ENCODE measurements at regions not wholly inside any gene's neighbourhood (a gene's known extent, or its start where the extent isn't known, plus 50 kb on each side); places are given as distances from the start of the nearest gene placed in this dataset.

GRCh38 chr9:90013778-90014177, 409.0 kb downstream of the GADD45G start:
- H3K27me3 ChIP-seq (replicated peaks in 1 of 4; ENCODE audit: control insufficient read depth in 3 of 4, extremely low read depth in 1 of 4, insufficient read depth in 3 of 4, low read length in 3 of 4) = no peaks in the 10 kb centered on the region
- no peak overlapping the region for H3K56ac ChIP-seq (replicated peaks; ENCODE audit: insufficient read length, low read depth, low read length)
- H3K4me2 ChIP-seq (ENCODE audit: insufficient read depth in 1 of 2, low read depth in 2 of 2, low read length in 2 of 2) = no peak overlapping the region
- H3K18ac ChIP-seq (ENCODE audit: extremely low read depth, low read length) = no peak overlapping the region
- H4K91ac ChIP-seq (replicated peaks; ENCODE audit: insufficient read length, low read length) = no peak overlapping the region
- H3K36me3 ChIP-seq (ENCODE audit: control insufficient read depth in 2 of 4, insufficient read depth in 4 of 4, low read length in 3 of 4) = no peaks in the 10 kb centered on the region
- no peak overlapping the region for H4K5ac ChIP-seq (ENCODE audit: insufficient read length, low read depth, low read length)
- ChIA-PET CTCF (ENCODE audit: partially characterized antibody) (interaction anchor here (0.8 kb wide), 1 partner anchor 11 kb away, joined by 3 read pairs; no protein-coding TSS in a partner anchor), POLR2A (ENCODE audit: partially characterized antibody) (no interaction called here)
- no peaks in the 10 kb centered on the region for H3K79me1 ChIP-seq (ENCODE audit: low read depth, low read length)
- no peak overlapping the region for H3K14ac ChIP-seq (ENCODE audit: insufficient read length)
- H2AFZ ChIP-seq (ENCODE audit: low read length) = no peak overlapping the region
- no peak for FAIRE-seq
- no peak overlapping the region for H2BK12ac ChIP-seq (ENCODE audit: low read depth, low read length)
- no peak overlapping the region for H2BK5ac ChIP-seq (ENCODE audit: low read depth, low read length)
- no peak for DNase-seq (ENCODE audit: low read depth in 1 of 2, low spot score in 2 of 2)
- no peaks in the 10 kb centered on the region for H4K20me1 ChIP-seq (replicated peaks in 1 of 2; ENCODE audit: control insufficient read depth in 1 of 2, insufficient read depth in 2 of 2, low read length in 2 of 2)
- H2AK5ac ChIP-seq (ENCODE audit: low read depth, low read length) = no peak overlapping the region
- no peak overlapping the region for H2BK20ac ChIP-seq (ENCODE audit: low read length)
- no peaks in the 10 kb centered on the region for H3K4me1 ChIP-seq (replicated peaks in 1 of 4; ENCODE audit: control insufficient read depth in 3 of 4, insufficient read depth in 4 of 4, low read length in 3 of 4)
- H3K23me2 ChIP-seq (ENCODE audit: low read depth, low read length) = no peaks in the 10 kb centered on the region
- no peaks in the 10 kb centered on the region for H3K79me2 ChIP-seq (ENCODE audit: control insufficient read depth in 1 of 2, insufficient read depth in 2 of 2, low read length in 2 of 2)
- 94% methylated on average over 8 of the region's 8 CpGs; no CpG with 5 or more reads in 1 of the 2 experiments for WGBS, 2 experiments (ENCODE audit: extremely low coverage in 1 of 2, insufficient coverage in 1 of 2, insufficient read length in 1 of 2, insufficient replicate concordance in 2 of 2, low coverage in 1 of 2, low lambda C conversion rate in 2 of 2, missing lambda C conversion rate in 1 of 2)
- no peak overlapping the region for H3K4ac ChIP-seq (replicated peaks; ENCODE audit: insufficient read length, low read depth, low read length)
- no peak overlapping the region for H4K8ac ChIP-seq (ENCODE audit: extremely low read depth, insufficient read depth, low read length)
- no peak overlapping the region for H2BK120ac ChIP-seq (replicated peaks; ENCODE audit: low read depth, low read length)
- H3K4me3 ChIP-seq (ENCODE audit: extremely low read depth in 1 of 4, insufficient read depth in 2 of 4, low read depth in 3 of 4, low read length in 4 of 4) = no peak overlapping the region
- no peak overlapping the region for H3K9ac ChIP-seq (replicated peaks in 1 of 4; ENCODE audit: extremely low read depth in 1 of 4, low read depth in 3 of 4, low read length in 3 of 4)
- no peaks in the 10 kb centered on the region for H3K9me3 ChIP-seq (ENCODE audit: insufficient read depth in 2 of 2, low read depth in 1 of 2, low read length in 1 of 2)
- no peak overlapping the region for H3K27ac ChIP-seq (ENCODE audit: low read depth, low read length)
- H2BK15ac ChIP-seq (ENCODE audit: low read length) = no peak overlapping the region
- H3K23ac ChIP-seq (ENCODE audit: insufficient read length) = no peak overlapping the region
- TF ChIP-seq CBX5 (IDR thresholded peaks at IDR 0.05; ENCODE audit: low read depth, low read length) = no peak
- no peak for TF ChIP-seq SUZ12 (IDR thresholded peaks at IDR 0.05; ENCODE audit: low read length)
- TF ChIP-seq RFX5 (IDR thresholded peaks at IDR 0.05; ENCODE audit: borderline replicate concordance, low read depth, low read length) = no peak
- TF ChIP-seq EP300 (IDR thresholded peaks at IDR 0.05; ENCODE audit: borderline replicate concordance in 1 of 2, low read depth in 2 of 2, low read length in 2 of 2) = no peak
- no peak for TF ChIP-seq ZNF274 (IDR thresholded peaks at IDR 0.05; ENCODE audit: borderline replicate concordance, extremely low read depth, low read length)
- TF ChIP-seq HDAC6 (IDR thresholded peaks at IDR 0.05; ENCODE audit: low read depth, low read length) = no peak
- no peak for TF ChIP-seq KDM4A (IDR thresholded peaks at IDR 0.05; ENCODE audit: low read depth, low read length, severe bottlenecking)
- no peak for TF ChIP-seq YY1 (IDR thresholded peaks at IDR 0.05; ENCODE audit: low read depth, low read length)
- TF ChIP-seq SP4 (IDR thresholded peaks at IDR 0.05; ENCODE audit: low read length) = no peak
- TF ChIP-seq ATF3 (IDR thresholded peaks at IDR 0.05; ENCODE audit: insufficient read depth, low read depth, low read length) = no peak
- TF ChIP-seq TCF12 (IDR thresholded peaks at IDR 0.05; ENCODE audit: low read depth, low read length) = no peak
- TF ChIP-seq POLR2A (IDR thresholded peaks at IDR 0.05; ENCODE audit: control extremely low read depth in 1 of 2, low read depth in 2 of 2, low read length in 2 of 2) = no peak
- TF ChIP-seq RAD21 (IDR thresholded peaks at IDR 0.05 in 1 of 2, conservative IDR thresholded peaks at IDR 0.05 in 1 of 2; ENCODE audit: low read depth in 2 of 2, low read length in 2 of 2) = no peak

Measured in H1 (cell line).